ENCODE measurements at regions not wholly inside any gene's neighbourhood (a gene's known extent, or its start where the extent isn't known, plus 50 kb on each side); places are given as distances from the start of the nearest gene placed in this dataset.

DNA sequence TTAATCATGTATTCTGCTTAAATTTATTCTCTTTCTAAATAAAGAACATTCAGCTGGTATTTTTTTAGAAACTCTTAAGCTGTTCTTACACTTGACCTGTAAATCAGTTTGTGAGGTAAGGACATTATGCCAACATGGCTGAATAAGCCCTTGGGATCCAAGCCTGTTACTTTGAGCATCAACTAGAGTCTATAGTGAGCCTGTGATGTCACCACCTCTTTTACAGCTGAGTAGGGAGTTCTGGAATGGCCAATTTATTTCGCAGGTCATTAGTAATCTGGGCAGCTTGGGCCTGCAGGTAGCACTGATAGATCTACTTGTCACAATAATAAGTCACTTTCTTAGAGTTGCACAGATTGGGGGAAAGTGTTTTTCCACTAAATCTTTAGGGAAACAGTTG lies 915.2 kb upstream of the MBL2 start:
- TF ChIP-seq, protein P1, sequence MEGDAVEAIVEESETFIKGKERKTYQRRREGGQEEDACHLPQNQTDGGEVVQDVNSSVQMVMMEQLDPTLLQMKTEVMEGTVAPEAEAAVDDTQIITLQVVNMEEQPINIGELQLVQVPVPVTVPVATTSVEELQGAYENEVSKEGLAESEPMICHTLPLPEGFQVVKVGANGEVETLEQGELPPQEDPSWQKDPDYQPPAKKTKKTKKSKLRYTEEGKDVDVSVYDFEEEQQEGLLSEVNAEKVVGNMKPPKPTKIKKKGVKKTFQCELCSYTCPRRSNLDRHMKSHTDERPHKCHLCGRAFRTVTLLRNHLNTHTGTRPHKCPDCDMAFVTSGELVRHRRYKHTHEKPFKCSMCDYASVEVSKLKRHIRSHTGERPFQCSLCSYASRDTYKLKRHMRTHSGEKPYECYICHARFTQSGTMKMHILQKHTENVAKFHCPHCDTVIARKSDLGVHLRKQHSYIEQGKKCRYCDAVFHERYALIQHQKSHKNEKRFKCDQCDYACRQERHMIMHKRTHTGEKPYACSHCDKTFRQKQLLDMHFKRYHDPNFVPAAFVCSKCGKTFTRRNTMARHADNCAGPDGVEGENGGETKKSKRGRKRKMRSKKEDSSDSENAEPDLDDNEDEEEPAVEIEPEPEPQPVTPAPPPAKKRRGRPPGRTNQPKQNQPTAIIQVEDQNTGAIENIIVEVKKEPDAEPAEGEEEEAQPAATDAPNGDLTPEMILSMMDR (IDR thresholded peaks at IDR 0.05; ENCODE audit: low read depth, low read length): no peak
- Histone ChIP-seq H3K4me1 (ENCODE audit: low read depth) (peaks cover 9% of the 10 kb centered on the region), H3K36me3 (no peaks in the 10 kb centered on the region), H3K9me3 (ENCODE audit: low read depth) (no peaks in the 10 kb centered on the region), H3K27me3 (no peaks in the 10 kb centered on the region), H3K4me3 (no peak overlapping the region), H3K27ac (no peak overlapping the region)
- no peak for DNase-seq (ENCODE audit: low read depth in 1 of 2, low spot score in 1 of 2)

DNA sequence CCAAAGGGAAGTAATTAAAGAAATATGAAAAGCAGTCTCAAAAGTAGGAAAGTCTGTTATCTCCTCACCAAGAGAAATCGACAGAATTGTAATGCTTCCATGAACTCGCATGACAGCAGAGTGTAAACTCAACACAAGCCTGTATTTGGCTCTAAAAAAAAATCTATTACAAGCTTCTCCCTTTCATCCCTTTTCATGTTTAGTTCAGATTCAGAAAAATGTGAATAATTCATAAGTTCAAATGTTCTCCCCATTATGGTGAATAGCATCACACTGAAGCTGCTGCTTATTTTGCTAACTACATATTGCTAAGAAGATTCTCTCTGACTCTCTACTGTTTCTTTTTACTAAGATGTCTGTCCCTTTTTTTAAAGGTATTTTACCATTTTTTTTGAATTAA lies 910.3 kb upstream of the MBL2 start:
- Histone ChIP-seq H3K4me3 (no peak overlapping the region), H3K27me3 (no peaks in the 10 kb centered on the region), H3K4me1 (ENCODE audit: low read depth) (no peaks in the 10 kb centered on the region), H3K9me3 (ENCODE audit: low read depth) (no peaks in the 10 kb centered on the region), H3K36me3 (no peaks in the 10 kb centered on the region), H3K27ac (no peak overlapping the region)
- no peak for DNase-seq (ENCODE audit: low read depth in 1 of 2, low spot score in 1 of 2)
- TF ChIP-seq, protein P1 (IDR thresholded peaks at IDR 0.05; ENCODE audit: low read depth, low read length): no peak

DNA sequence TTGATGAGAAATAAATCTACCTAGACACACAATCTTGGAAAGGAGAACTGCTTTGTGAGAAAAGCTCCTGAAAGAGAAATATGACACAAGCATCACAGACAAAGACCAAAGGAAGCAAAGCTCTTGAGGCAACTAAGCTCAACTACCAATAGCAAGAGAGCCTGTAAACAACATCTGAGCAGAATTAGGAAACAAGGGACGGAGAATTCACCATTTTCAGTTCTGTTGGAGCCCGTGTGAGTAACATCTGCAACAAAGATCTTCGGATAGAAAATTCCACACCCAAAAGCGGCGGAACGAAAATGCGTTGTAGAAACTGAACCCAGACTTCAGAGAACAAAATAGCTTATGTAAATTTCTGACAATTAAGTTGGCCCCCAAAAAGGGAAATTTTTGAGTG lies 909.9 kb upstream of the MBL2 start:
- TF ChIP-seq, protein P1 (IDR thresholded peaks at IDR 0.05; ENCODE audit: low read depth, low read length): no peak
- H3K4me3 ChIP-seq: no peak overlapping the region
- no peak for DNase-seq (ENCODE audit: low read depth in 1 of 2, low spot score in 1 of 2)
- no peaks in the 10 kb centered on the region for H3K27me3 ChIP-seq
- no peaks in the 10 kb centered on the region for H3K9me3 ChIP-seq (ENCODE audit: low read depth)
- no peak overlapping the region for H3K27ac ChIP-seq
- no peaks in the 10 kb centered on the region for H3K36me3 ChIP-seq
- H3K4me1 ChIP-seq (ENCODE audit: low read depth): no peaks in the 10 kb centered on the region

DNA sequence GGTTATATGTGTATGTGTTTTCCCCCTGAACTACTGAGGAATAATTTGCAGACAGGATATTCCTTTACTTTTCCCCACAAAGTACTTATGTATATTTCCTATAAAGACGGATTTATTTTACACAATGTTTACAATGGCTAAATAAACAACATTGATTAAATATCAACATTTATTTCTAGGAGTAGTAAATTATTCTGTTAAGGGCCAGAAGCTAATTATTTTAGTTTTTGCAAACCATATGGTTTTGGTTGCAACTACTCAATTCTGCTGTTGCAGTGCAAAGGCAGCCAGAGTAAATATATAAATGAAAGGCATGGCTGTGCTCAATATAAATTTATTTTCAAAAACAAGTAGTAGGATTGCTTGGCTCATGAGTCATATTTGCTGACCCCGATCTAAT lies 907.1 kb upstream of the MBL2 start:
- no peaks in the 10 kb centered on the region for H3K9me3 ChIP-seq (ENCODE audit: low read depth)
- no peaks in the 10 kb centered on the region for H3K4me1 ChIP-seq (ENCODE audit: low read depth)
- no peaks in the 10 kb centered on the region for H3K36me3 ChIP-seq
- DNase-seq (ENCODE audit: low read depth in 1 of 2, low spot score in 1 of 2): no peak
- H3K27me3 ChIP-seq: no peaks in the 10 kb centered on the region
- TF ChIP-seq, protein P1 (IDR thresholded peaks at IDR 0.05; ENCODE audit: low read depth, low read length): no peak
- H3K27ac ChIP-seq: no peak overlapping the region
- no peak overlapping the region for H3K4me3 ChIP-seq

DNA sequence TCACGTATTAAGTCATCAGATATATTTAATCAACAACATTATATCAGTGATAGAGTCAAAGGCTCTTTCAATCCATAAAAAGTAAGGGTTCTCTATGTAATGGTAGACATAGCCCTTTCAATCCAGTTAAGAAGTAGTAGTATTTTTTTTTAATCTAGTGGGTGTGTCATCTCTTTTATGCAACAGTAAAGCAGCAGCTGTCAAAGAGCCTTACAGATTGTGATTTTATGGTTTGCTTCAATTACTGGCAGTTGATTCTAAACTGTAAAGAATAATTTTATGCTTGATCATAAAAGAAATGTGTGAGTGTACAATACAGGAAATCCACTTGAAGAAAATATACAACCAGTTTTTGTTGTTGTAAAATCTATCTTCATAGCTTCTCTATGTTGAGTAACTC lies 902.6 kb upstream of the MBL2 start:
- Histone ChIP-seq H3K4me3 (no peak overlapping the region), H3K27me3 (no peaks in the 10 kb centered on the region), H3K36me3 (no peaks in the 10 kb centered on the region), H3K27ac (no peak overlapping the region), H3K4me1 (ENCODE audit: low read depth) (no peaks in the 10 kb centered on the region), H3K9me3 (ENCODE audit: low read depth) (no peaks in the 10 kb centered on the region)
- TF ChIP-seq, protein P1 (IDR thresholded peaks at IDR 0.05; ENCODE audit: low read depth, low read length): no peak
- no peak for DNase-seq (ENCODE audit: low read depth in 1 of 2, low spot score in 1 of 2)

DNA sequence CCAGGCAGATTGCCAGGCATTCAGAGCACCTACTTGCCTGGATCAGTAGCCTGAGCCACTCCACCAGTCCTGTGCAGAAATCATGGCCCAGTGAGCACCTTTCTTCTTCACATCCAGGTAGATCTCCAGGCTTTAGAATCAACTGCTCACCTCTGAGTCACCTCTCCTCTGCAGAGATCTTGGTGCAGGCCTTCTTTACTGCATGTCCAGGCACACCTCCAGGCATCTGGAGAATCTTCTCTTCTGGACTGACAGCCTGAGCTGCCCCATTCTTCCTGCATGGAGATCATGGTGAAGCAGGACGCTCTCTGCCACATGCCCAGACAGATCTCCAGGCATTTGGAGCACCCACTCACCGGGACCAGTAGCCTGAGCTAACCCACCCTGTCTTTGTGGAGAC lies 894.5 kb upstream of the MBL2 start:
- DNase-seq (ENCODE audit: low read depth in 1 of 2, low spot score in 1 of 2): no peak
- no peaks in the 10 kb centered on the region for H3K36me3 ChIP-seq
- no peaks in the 10 kb centered on the region for H3K27me3 ChIP-seq
- no peak overlapping the region for H3K4me3 ChIP-seq
- H3K9me3 ChIP-seq (ENCODE audit: low read depth): no peaks in the 10 kb centered on the region
- H3K27ac ChIP-seq: no peak overlapping the region
- TF ChIP-seq, protein P1 (IDR thresholded peaks at IDR 0.05; ENCODE audit: low read depth, low read length): no peak
- H3K4me1 ChIP-seq (ENCODE audit: low read depth): peaks cover 5% of the 10 kb centered on the region
